Fibroblast of skin of scalp (primary cell): ENCODE measurements at regions not wholly inside any gene's neighbourhood (a gene's known extent, or its start where the extent isn't known, plus 50 kb on each side); places are given as distances from the start of the nearest gene placed in this dataset.
A peak's percentile ranks its signal among the peaks of the same experiment; 100 is the strongest.

Experiments
- DNase-seq: peaks from one replicate; pipeline ENCODE4 v3.0.0-alpha.2; 2013

DNA sequence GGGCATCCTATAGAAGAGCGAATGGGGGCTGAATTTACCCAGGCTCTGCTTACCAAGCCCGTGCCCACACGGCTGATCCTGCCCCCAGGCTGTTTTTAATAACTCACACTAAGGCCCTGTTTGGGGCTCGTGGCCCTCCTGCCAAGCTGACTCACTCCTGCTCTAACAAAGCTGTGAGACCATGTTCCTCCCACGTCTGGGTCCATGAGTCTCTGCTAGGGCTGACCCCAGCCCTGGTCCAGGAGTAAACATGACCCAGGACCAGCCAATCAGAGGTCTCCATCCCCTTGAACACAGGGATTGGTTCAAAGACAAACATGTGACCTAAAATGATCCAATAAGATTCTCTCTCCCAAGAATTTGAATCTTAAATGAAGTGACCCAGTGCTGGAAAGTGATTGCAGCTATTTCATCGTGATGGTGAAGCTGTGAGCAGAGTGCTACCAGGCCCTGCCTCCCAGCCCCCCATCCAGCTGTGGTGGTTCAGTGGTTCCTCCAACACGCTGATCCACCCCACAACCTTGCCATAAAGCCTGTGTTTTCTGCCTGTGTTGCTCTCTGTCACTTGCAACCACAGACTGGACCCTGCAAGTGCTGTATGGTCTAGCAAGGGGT lies 57.2 kb downstream of the C16orf82 start:
- no peak for DNase-seq

DNA sequence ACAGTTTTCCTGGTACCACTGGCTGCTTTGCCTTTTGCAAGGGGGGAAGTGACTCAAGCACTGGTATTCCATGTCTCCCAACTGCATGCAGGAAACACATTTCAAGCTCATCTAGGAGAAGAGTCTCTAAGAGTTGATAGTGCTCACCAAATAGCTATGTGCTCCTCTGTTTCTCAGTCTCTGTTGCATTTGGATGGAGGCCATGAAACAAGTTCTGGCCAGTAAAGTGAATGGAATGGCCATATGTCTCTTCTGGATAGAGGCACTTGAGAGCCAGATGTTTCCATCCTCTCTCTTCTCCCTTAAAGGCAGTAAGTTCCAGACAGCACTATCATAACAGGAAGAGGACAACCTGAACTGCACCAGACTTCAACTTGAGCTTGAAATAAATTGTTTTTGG lies 60.6 kb downstream of the C16orf82 start:
- peak; percentile 52 for DNase-seq

DNA sequence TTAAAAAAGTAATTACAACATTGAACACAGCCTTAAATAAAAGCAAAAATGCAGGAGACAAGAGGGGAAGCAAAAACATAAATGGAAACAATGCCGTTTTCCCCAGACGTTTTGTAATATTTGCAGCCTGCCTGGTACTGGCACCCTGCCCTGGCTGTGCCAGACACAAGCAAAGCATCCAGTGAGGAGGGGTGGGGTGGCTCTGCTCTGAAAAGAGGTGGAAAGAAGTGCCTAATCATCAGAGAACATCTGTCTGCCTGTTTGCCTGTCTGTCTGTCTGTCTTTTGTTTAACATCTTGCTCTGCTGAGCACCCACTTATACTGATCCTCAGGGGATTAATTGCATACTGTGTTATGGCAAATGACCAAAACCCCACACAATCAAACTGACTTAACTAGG lies 62.7 kb downstream of the C16orf82 start:
- DNase-seq, result no peak

DNA sequence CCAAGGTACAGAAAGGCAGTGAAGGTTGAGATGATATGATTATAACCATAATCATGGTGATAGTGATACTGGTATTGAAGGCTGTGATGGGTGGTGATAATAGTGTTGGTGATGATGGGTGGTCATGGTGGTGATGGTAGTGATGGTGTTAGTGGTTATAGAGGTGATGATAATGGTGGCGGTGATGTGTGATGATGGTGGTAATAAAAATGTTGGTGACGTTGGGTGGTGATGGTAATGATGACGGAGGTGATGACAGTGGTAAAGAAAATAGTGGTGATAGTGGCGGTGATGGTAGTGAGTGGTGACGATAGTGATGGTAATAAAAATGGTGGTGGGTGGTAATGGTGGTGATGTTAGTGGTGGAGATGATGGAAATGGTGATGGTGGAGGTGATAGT lies 65.1 kb upstream of the KDM8 start:
- no peak for DNase-seq

GRCh38 chr16:27145630-27146029 lies 57.7 kb upstream of the KDM8 start:
- DNase-seq, result no peak

GRCh38 chr16:27149986-27150385 lies 53.3 kb upstream of the KDM8 start:
- no peak for DNase-seq

DNA sequence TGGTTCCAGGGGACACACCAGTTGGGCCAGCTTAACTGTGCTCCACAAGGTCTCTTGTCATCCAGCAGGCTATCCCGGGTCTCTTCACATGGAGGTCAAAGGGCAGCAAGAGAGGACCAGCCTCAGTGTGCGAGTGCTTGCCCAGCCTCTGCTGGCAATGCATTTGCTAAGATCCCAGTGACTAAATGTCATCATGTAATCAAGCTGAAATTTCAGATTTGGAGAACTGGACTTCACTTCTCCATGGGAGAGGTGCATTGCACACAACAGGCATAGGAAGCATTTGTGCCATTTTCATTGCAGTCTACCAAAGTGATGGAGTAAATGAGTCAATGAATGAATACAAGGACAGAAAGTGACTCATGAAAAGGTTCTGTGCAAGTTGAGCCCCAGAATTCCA lies 51.2 kb upstream of the KDM8 start:
- DNase-seq, result no peak

GRCh38 chr16:27152801-27153200 lies 50.5 kb upstream of the KDM8 start:
- DNase-seq, result no peak
